ENCODE measurements at regions not wholly inside any gene's neighbourhood (a gene's known extent, or its start where the extent isn't known, plus 50 kb on each side); places are given as distances from the start of the nearest gene placed in this dataset.

DNA sequence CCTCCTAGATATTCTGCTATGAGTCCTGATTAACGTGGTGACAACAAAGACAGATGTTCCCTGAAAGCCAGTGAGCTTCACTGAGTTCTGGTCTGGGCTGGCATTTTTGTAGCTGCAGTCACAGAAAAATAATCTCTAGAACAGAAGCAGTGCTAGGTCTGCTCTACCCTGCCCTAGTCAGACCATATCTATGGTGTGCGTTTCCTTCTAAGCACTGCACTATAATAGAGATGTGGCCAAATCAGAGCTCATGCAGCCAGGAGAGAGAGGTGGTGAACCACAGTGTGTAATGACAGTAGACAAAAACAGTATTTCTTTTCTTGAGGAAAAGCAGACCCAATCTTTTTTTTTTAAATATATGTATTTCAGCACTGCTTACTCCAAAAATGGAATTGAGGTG, 76.3 kb downstream of the CMAS start:
- TF ChIP-seq, protein P1, sequence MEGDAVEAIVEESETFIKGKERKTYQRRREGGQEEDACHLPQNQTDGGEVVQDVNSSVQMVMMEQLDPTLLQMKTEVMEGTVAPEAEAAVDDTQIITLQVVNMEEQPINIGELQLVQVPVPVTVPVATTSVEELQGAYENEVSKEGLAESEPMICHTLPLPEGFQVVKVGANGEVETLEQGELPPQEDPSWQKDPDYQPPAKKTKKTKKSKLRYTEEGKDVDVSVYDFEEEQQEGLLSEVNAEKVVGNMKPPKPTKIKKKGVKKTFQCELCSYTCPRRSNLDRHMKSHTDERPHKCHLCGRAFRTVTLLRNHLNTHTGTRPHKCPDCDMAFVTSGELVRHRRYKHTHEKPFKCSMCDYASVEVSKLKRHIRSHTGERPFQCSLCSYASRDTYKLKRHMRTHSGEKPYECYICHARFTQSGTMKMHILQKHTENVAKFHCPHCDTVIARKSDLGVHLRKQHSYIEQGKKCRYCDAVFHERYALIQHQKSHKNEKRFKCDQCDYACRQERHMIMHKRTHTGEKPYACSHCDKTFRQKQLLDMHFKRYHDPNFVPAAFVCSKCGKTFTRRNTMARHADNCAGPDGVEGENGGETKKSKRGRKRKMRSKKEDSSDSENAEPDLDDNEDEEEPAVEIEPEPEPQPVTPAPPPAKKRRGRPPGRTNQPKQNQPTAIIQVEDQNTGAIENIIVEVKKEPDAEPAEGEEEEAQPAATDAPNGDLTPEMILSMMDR (conservative IDR thresholded peaks at IDR 0.05), result no peak
- no peak for TF ChIP-seq ZFX (IDR thresholded peaks at IDR 0.05)

Data from C4-2B (cell line).